LNCAP (cell line): ENCODE measurements at regions not wholly inside any gene's neighbourhood (a gene's known extent, or its start where the extent isn't known, plus 50 kb on each side); places are given as distances from the start of the nearest gene placed in this dataset.

Experiments
- TF ChIP-seq, protein P1 (sequence below): fragments of 450-650 bp; IDR thresholded peaks from 2 replicates; pipeline ENCODE4 v1.5.1; 2017; ENCODE audit warnings: mild to moderate bottlenecking

- TF ChIP-seq, protein P1, sequence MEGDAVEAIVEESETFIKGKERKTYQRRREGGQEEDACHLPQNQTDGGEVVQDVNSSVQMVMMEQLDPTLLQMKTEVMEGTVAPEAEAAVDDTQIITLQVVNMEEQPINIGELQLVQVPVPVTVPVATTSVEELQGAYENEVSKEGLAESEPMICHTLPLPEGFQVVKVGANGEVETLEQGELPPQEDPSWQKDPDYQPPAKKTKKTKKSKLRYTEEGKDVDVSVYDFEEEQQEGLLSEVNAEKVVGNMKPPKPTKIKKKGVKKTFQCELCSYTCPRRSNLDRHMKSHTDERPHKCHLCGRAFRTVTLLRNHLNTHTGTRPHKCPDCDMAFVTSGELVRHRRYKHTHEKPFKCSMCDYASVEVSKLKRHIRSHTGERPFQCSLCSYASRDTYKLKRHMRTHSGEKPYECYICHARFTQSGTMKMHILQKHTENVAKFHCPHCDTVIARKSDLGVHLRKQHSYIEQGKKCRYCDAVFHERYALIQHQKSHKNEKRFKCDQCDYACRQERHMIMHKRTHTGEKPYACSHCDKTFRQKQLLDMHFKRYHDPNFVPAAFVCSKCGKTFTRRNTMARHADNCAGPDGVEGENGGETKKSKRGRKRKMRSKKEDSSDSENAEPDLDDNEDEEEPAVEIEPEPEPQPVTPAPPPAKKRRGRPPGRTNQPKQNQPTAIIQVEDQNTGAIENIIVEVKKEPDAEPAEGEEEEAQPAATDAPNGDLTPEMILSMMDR = no peak
These were observed 96.8 kb upstream of the USP24 start for GRCh38 chr1:55311979-55312378.

GRCh38 chr1:55311057-55311641 lies 96.0 kb upstream of the USP24 start:
- TF ChIP-seq, protein P1 = no peak

- TF ChIP-seq, protein P1 = no peak
These were observed 95.4 kb upstream of the USP24 start for GRCh38 chr1:55310505-55310971.

DNA sequence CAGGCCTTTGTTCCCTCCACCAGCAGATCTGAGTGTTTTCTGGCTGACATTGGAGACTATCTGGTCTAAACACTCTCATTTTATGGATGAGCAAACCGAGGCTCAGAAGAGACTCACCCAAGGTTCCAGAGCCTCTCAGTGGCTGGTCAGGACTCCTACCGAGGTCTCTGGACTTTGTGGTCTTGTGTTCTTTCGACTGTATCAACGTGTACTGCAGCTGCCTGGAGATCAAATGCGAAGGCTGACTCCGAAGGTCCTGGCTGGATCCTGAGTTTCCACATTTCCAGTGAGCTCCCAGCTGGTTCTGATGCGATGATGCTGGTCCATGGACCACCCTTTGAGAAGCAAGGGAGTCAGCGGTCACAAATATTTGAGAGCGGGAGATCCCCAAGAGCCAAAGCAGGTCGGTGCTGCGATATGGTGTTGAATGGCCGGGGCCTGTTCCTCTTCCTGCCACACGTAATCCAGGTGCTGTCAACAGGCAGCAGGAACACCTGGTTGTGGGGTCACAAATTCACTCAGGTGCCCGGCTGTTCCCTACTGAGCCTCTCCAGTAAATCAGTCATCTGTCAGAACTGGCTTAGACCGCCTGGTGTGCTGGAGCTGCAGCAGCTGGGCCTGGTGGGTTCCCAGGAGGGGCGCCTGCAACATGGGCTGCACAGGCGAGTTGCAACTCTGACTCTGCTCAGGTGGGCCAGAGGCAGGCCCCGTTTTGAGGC lies 94.8 kb upstream of the USP24 start:
- TF ChIP-seq, protein P1 = no peak

DNA sequence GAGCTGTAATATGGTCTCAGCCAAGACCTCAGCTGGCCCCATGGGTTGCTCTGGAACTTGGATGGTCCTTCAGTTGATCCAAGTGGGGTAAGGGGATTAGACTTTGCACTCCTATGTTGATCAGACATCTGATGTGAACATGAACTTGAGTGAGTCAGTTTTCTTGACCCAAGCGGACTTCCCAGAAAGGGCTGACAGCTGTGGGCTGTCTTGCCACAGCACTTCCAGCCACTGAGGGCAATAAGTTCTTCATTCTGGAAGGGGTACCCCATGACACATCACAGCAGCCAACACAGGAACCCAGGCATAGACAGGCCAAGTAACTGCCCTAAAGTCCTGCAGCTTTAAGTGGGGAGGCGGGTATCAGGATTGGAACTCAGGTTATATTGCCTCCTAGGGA lies 93.9 kb upstream of the USP24 start:
- TF ChIP-seq, protein P1 = no peak

- TF ChIP-seq, protein P1 = no peak
These were observed 90.6 kb upstream of the USP24 start for GRCh38 chr1:55305735-55306134.

DNA sequence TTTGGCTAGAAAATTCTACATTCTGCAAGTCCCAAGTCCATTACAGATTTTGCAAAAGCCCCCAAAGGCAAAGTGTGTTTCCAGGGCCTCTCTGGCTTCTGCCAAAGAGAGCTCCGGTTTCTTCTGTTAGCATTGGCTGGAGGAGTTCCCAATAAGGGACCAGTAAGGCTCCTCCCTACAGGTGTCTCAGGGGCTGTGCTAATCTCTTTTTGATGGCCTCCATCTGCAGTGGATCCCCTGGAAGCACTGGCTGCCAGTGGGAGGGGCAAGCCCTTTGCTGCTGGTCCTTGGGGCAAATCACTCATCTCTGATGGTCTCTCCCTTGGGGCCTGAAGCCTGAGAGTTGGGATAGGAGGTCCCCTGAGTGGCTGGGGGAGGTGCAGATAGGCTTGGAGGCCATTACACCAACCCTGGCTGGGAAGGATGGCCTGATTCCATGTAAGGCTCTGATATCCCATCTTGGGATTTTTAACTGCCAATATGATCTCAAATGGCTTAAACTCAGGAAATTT lies 89.1 kb upstream of the USP24 start:
- TF ChIP-seq, protein P1 = no peak
